Fibroblast of lung (primary cell): ENCODE measurements at regions not wholly inside any gene's neighbourhood (a gene's known extent, or its start where the extent isn't known, plus 50 kb on each side); places are given as distances from the start of the nearest gene placed in this dataset.

Experiments used
- DNase-seq, 2 donors: peaks; one replicate each; pipeline versions ENCODE4 v3.0.0 to v3.0.0-alpha.2; 2010; ENCODE audit warnings: low read depth in 2 of 2
- H2AFZ ChIP-seq: 2 replicates; pipeline ENCODE4 v1.5.1; 2012; ENCODE audit warnings: low read length, control low read depth, inconsistent platforms
- H3K27ac ChIP-seq: 2 replicates; pipeline ENCODE4 v1.5.1; 2011; ENCODE audit warnings: low read length, control low read depth; ENCODE audit not compliant: insufficient read depth
- H3K27me3 ChIP-seq: 2 replicates; pipeline ENCODE4 v1.5.1; 2011; ENCODE audit warnings: mild to moderate bottlenecking, low read length; ENCODE audit not compliant: control insufficient read depth, insufficient read depth
- H3K36me3 ChIP-seq: 2 replicates; pipeline ENCODE4 v1.5.1; 2011; ENCODE audit warnings: low read length; ENCODE audit not compliant: control insufficient read depth, insufficient read depth
- H3K4me1 ChIP-seq: 2 replicates; pipeline ENCODE4 v1.5.1; 2011; ENCODE audit warnings: low read length; ENCODE audit not compliant: control insufficient read depth, insufficient read depth; ENCODE audit errors: extremely low read depth
- H3K4me2 ChIP-seq: 2 replicates; pipeline ENCODE4 v1.5.1; 2011; ENCODE audit warnings: low read length, control low read depth; ENCODE audit not compliant: insufficient read depth; ENCODE audit errors: extremely low read depth
- H3K4me3 ChIP-seq, 4 experiments: fragments of 200-600 bp in 1 of 4; sonication (generic) in 1 of 4; replicated peaks in 1 of 4; 2 replicates each; pipeline ENCODE4 v1.5.1; 2011 to 2016; ENCODE audit warnings: low read length in 4 of 4, low read depth in 3 of 4, mild to moderate bottlenecking in 3 of 4, control low read depth in 2 of 4, inconsistent platforms in 1 of 4, mixed read lengths in 1 of 4; ENCODE audit not compliant: insufficient read depth in 1 of 4; ENCODE audit errors: control extremely low read depth in 1 of 4
- H3K79me2 ChIP-seq: 2 replicates; pipeline ENCODE4 v1.5.1; 2012; ENCODE audit warnings: mild to moderate bottlenecking, low read length, inconsistent platforms; ENCODE audit not compliant: control insufficient read depth, insufficient read depth
- H3K9ac ChIP-seq: 2 replicates; pipeline ENCODE4 v1.5.1; 2011; ENCODE audit warnings: mild to moderate bottlenecking, low read length, control low read depth; ENCODE audit not compliant: insufficient read depth
- H3K9me3 ChIP-seq: 2 replicates; pipeline ENCODE4 v1.5.1; 2012; ENCODE audit warnings: low read depth, low read length; ENCODE audit not compliant: control insufficient read depth, insufficient read depth
- H4K20me1 ChIP-seq: 2 replicates; pipeline ENCODE4 v1.5.1; 2011; ENCODE audit warnings: low read length; ENCODE audit not compliant: control insufficient read depth, insufficient read depth; ENCODE audit errors: extremely low read depth
- EZH2 ChIP-seq: IDR thresholded peaks from 2 replicates; pipeline ENCODE4 v1.5.1; 2012; ENCODE audit warnings: low read length, control low read depth, mild to moderate bottlenecking; ENCODE audit errors: missing control alignments
- TF ChIP-seq, protein P1 (sequence below), 2 donors: IDR thresholded peaks in 1 of 2; conservative IDR thresholded peaks in 1 of 2; 1 replicate in 1 of 2; 2 replicates in 1 of 2; pipeline ENCODE4 v1.5.1; 2011 to 2012; ENCODE audit warnings: low read length in 2 of 2, control low read depth in 1 of 2, inconsistent platforms in 1 of 2, low read depth in 1 of 2, mild to moderate bottlenecking in 1 of 2

DNA sequence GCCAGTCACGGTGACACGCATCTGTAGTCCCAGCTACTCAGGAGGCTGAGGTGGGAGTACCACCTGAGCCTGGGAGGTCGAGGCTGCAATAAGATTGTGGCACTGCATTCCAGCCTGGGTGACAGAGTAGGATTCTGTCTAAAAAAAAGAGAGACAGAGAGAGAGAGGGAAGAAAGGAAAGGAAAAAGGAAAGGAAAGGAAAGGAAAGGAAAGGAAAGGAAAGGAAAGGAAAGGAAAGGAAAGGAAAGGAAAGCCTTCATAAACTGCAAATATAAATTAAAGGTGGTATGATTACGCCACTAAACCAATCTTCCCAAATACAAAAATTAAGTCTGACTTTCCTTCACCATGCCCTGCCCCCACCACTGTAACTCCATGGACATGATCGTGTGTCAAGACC lies 259.3 kb upstream of the GATB start:
- no peaks in the 10 kb centered on the region for H3K79me2 ChIP-seq

DNA sequence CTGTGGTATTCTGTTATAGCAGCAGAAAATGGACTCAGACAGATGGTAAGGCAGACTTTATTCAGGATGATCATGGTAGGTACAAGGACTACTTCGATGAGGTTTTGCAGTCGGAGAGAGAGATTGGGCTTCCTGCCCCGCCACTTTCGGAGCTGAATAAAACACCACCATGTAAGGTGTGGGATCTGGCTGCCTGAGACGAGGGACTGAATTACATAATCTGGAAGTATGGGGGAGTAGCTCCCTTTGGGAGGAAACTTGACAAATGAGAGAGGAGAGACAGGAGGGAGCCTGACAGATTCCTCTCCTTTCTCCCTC lies 255.5 kb upstream of the GATB start:
- DNase-seq, result no peak
- Histone ChIP-seq H3K4me2 (no peak overlapping the region), H3K36me3 (no peaks in the 10 kb centered on the region), H3K4me1 (no peaks in the 10 kb centered on the region), H3K27ac (no peak overlapping the region), H3K4me3 (no peak overlapping the region), H3K79me2 (no peaks in the 10 kb centered on the region), H4K20me1 (no peaks in the 10 kb centered on the region), H3K27me3 (no peaks in the 10 kb centered on the region), H2AFZ (no peak overlapping the region), H3K9me3 (no peaks in the 10 kb centered on the region), H3K9ac (no peak overlapping the region)
- TF ChIP-seq, protein P1, sequence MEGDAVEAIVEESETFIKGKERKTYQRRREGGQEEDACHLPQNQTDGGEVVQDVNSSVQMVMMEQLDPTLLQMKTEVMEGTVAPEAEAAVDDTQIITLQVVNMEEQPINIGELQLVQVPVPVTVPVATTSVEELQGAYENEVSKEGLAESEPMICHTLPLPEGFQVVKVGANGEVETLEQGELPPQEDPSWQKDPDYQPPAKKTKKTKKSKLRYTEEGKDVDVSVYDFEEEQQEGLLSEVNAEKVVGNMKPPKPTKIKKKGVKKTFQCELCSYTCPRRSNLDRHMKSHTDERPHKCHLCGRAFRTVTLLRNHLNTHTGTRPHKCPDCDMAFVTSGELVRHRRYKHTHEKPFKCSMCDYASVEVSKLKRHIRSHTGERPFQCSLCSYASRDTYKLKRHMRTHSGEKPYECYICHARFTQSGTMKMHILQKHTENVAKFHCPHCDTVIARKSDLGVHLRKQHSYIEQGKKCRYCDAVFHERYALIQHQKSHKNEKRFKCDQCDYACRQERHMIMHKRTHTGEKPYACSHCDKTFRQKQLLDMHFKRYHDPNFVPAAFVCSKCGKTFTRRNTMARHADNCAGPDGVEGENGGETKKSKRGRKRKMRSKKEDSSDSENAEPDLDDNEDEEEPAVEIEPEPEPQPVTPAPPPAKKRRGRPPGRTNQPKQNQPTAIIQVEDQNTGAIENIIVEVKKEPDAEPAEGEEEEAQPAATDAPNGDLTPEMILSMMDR (conservative IDR thresholded peaks at IDR 0.05 in 1 of 2, IDR thresholded peaks at IDR 0.05 in 1 of 2; ENCODE audit: low read depth in 1 of 2, low read length in 2 of 2), result no peak
- no peak for TF ChIP-seq EZH2

More for the DNA sequence above, 259.3 kb upstream of the GATB start:
- Histone ChIP-seq H3K27me3 (no peaks in the 10 kb centered on the region), H3K4me1 (no peaks in the 10 kb centered on the region), H4K20me1 (no peaks in the 10 kb centered on the region), H3K4me3 (no peak overlapping the region), H3K27ac (no peak overlapping the region), H3K4me2 (no peak overlapping the region), H3K9ac (no peak overlapping the region), H2AFZ (no peak overlapping the region), H3K36me3 (no peaks in the 10 kb centered on the region), H3K9me3 (no peaks in the 10 kb centered on the region)
- TF ChIP-seq EZH2, result no peak
- TF ChIP-seq, protein P1 (conservative IDR thresholded peaks at IDR 0.05 in 1 of 2, IDR thresholded peaks at IDR 0.05 in 1 of 2; ENCODE audit: low read depth in 1 of 2, low read length in 2 of 2), result no peak
- no peak for DNase-seq

DNA sequence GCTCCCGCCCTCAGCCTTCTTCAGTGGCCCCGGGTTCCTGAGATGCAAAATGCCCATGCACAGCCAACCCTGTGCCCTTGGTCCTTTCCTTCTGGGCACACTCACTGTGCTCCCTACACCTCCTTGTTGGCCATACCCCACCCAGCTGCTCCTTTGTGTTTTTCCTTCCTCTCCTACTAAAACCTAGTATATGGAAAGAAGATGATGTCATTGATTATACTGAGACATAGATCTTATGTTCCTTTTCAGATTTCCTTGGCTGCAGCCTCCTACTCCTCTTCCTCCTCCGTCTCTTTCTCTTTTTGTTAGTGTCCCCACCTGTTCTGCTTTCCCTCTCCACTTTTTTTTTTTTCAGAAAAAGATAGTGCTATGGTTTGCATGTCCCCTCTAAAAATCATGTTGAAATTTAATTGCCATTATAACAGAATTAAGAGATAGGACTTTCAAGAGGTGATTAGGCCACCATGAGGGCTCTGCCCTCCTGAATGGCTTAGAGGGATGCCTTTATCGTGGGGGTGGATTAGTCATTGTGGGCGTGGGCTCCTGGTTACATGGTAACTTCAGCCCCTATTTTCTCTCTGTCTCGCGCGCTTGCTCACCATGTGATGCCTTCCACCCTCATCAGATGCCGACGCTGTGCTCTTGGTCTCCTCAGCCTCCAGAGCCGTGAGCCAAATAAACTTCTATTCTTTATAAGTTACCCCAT lies 254.9 kb upstream of the GATB start:
- no peak overlapping the region for H3K4me3 ChIP-seq
- no peak overlapping the region for H2AFZ ChIP-seq
- H3K9ac ChIP-seq, result no peak overlapping the region
- H3K79me2 ChIP-seq, result no peaks in the 10 kb centered on the region
- H3K27me3 ChIP-seq, result no peaks in the 10 kb centered on the region
- no peaks in the 10 kb centered on the region for H3K4me1 ChIP-seq
- H3K9me3 ChIP-seq, result no peaks in the 10 kb centered on the region
- no peak overlapping the region for H3K4me2 ChIP-seq
- no peaks in the 10 kb centered on the region for H3K36me3 ChIP-seq
- no peak for TF ChIP-seq EZH2
- TF ChIP-seq, protein P1 (conservative IDR thresholded peaks at IDR 0.05 in 1 of 2, IDR thresholded peaks at IDR 0.05 in 1 of 2; ENCODE audit: low read depth in 1 of 2, low read length in 2 of 2), result no peak
- no peak overlapping the region for H3K27ac ChIP-seq
- no peaks in the 10 kb centered on the region for H4K20me1 ChIP-seq
- no peak for DNase-seq
